Psoas muscle (tissue), 7 donors: ENCODE measurements at regions not wholly inside any gene's neighbourhood (a gene's known extent, or its start where the extent isn't known, plus 50 kb on each side); places are given as distances from the start of the nearest gene placed in this dataset.

Experiments
- ATAC-seq, 4 donors: fragments of 200-7000 bp; cut with Tn5 transposase; one replicate each; pipeline ENCODE4 v1.9.1; 2020; ENCODE audit warnings: moderate library complexity in 3 of 4, mild to moderate bottlenecking in 2 of 4
- DNase-seq, 2 donors: peaks; one replicate each; pipeline ENCODE4 v3.0.0-alpha.2; 2020
- H3K27ac ChIP-seq: fragments of 200-600 bp; one replicate; pipeline ENCODE4 v1.8.0; 2022
- H3K27me3 ChIP-seq, 3 donors: fragments of 200-600 bp in 1 of 3; one replicate each; pipeline versions ENCODE4 v1.6.1 to v1.8.0; 2013 to 2022; ENCODE audit warnings: low read length in 2 of 3, mild to moderate bottlenecking in 2 of 3, moderate library complexity in 1 of 3; ENCODE audit not compliant: insufficient read depth in 3 of 3
- H3K36me3 ChIP-seq, 2 donors: fragments of 200-600 bp in 1 of 2; one replicate each; pipeline versions ENCODE4 v1.6.1 to v1.8.0; 2013 to 2022; ENCODE audit warnings: low read depth in 1 of 2, mild to moderate bottlenecking in 1 of 2, moderate library complexity in 1 of 2; ENCODE audit not compliant: insufficient read depth in 1 of 2
- H3K4me1 ChIP-seq: fragments of 200-600 bp; one replicate; pipeline ENCODE4 v1.8.0; 2022
- H3K4me3 ChIP-seq: fragments of 200-600 bp; one replicate; pipeline ENCODE4 v1.8.0; 2022; ENCODE audit warnings: mild to moderate bottlenecking
- H3K9me3 ChIP-seq: fragments of 200-600 bp; one replicate; pipeline ENCODE4 v1.8.0; 2022
- CTCF ChIP-seq: fragments of 200-600 bp; IDR thresholded peaks from one replicate; pipeline ENCODE4 v1.8.0; 2022; ENCODE audit warnings: antibody characterized with exemption
- WGBS, 3 donors: extraction: QIAGEN DNeasy Blood & Tissue Kit; methylation state at CpG; one replicate each; pipeline versions ENCODE4 v1.1.6 to v1.1.7; 2013; 5-methylcytosine and 5-hydroxymethylcytosine counted together
- intact Hi-C, 2 donors: fragments of 100-400 bp; cut with DNase I; formaldehyde crosslinking; loops; one replicate each; pipeline versions ENCODE4 v1.11.0 to v1.14.2; 2022
- donor health status: healthy with polysubstance abuse.
- donor health status: DM: no; HTN: no; CAD: no; lungs with moderate emphysema.
- donor health status: Bipolar disorder and iron deficiency.
- donor health status: healthy.
- donor health status: DM: yes; HTN: yes; CAD: no.
- donor health status: DM: no; HTN: no; CAD: no.
- donor health status: DM: yes; HTN: yes; CAD: no.

- no peaks in the 10 kb centered on the region for H3K36me3 ChIP-seq
- H3K4me3 ChIP-seq, result no peak overlapping the region
- ATAC-seq (no peak), DNase-seq (no peak)
- H3K4me1 ChIP-seq, result peaks cover under 1% of the 10 kb centered on the region
- TF ChIP-seq CTCF, result no peak
- H3K9me3 ChIP-seq, result no peaks in the 10 kb centered on the region
- no peaks in the 10 kb centered on the region for H3K27me3 ChIP-seq
- intact Hi-C loops, result no loop called here
- H3K27ac ChIP-seq, result no peak overlapping the region
- 82 to 85% (median 83%) methylated on average over 13 of the region's 13 CpGs for whole genome bisulfite sequencing, 3 donors
These were observed 125.7 kb upstream of the HAAO start for GRCh38 chr2:42918041-42918440.

GRCh38 chr2:42917425-42917927 is 125.1 kb upstream of the HAAO start:
- Histone ChIP-seq H3K36me3 (no peaks in the 10 kb centered on the region), H3K4me3 (no peak overlapping the region), H3K9me3 (no peaks in the 10 kb centered on the region), H3K27ac (peak overlapping the region; percentile 9), H3K4me1 (no peaks in the 10 kb centered on the region), H3K27me3 (no peaks in the 10 kb centered on the region)
- intact Hi-C loops, result no loop called here
- peak in 3 of 4 donors; percentile 45 to 65 (median 50) for ATAC-seq
- WGBS, 3 donors, result 34 to 52% (median 38%) methylated on average over 10 of the region's 10 CpGs
- TF ChIP-seq CTCF, result no peak
- DNase-seq, result peak in 1 of 2 donors; percentile 52

GRCh38 chr2:42916324-42916723 is 123.9 kb upstream of the HAAO start:
- Histone ChIP-seq H3K4me1 (no peaks in the 10 kb centered on the region), H3K36me3 (no peaks in the 10 kb centered on the region), H3K27me3 (no peaks in the 10 kb centered on the region), H3K27ac (no peak overlapping the region), H3K9me3 (no peaks in the 10 kb centered on the region), H3K4me3 (no peak overlapping the region)
- no peak for TF ChIP-seq CTCF
- 77 to 82% (median 78%) methylated on average over 7 of the region's 7 CpGs for WGBS, 3 donors
- ATAC-seq (no peak), DNase-seq (no peak)
- intact Hi-C loops, result no loop called here

GRCh38 chr2:42914860-42915259 is 122.5 kb upstream of the HAAO start:
- no peak for DNase-seq
- Histone ChIP-seq H3K27ac (no peak overlapping the region), H3K27me3 (no peaks in the 10 kb centered on the region), H3K4me3 (no peak overlapping the region), H3K36me3 (no peaks in the 10 kb centered on the region), H3K9me3 (no peaks in the 10 kb centered on the region), H3K4me1 (no peaks in the 10 kb centered on the region)
- TF ChIP-seq CTCF, result no peak
- 74 to 83% (median 76%) methylated on average over 1 of the region's 1 CpG for WGBS, 3 donors
- intact Hi-C loops, result no loop called here
- no peak for ATAC-seq

GRCh38 chr2:42914314-42914713 is 121.9 kb upstream of the HAAO start:
- ATAC-seq (no peak), DNase-seq (no peak)
- no peak overlapping the region for H3K4me3 ChIP-seq
- H3K27me3 ChIP-seq, result no peaks in the 10 kb centered on the region
- H3K27ac ChIP-seq, result no peak overlapping the region
- intact Hi-C loops, result no loop called here
- no peaks in the 10 kb centered on the region for H3K9me3 ChIP-seq
- no peaks in the 10 kb centered on the region for H3K36me3 ChIP-seq
- no peaks in the 10 kb centered on the region for H3K4me1 ChIP-seq
- WGBS, 3 donors, result 63 to 67% (median 67%) methylated on average over 8 of the region's 8 CpGs
- no peak for TF ChIP-seq CTCF
